ENCODE measurements at regions not wholly inside any gene's neighbourhood (a gene's known extent, or its start where the extent isn't known, plus 50 kb on each side); places are given as distances from the start of the nearest gene placed in this dataset.

- TF ChIP-seq POLR2A (IDR thresholded peaks at IDR 0.05) (no peak), EP300 (IDR thresholded peaks at IDR 0.05; ENCODE audit: low read depth) (no peak)
- TF ChIP-seq, protein P1, sequence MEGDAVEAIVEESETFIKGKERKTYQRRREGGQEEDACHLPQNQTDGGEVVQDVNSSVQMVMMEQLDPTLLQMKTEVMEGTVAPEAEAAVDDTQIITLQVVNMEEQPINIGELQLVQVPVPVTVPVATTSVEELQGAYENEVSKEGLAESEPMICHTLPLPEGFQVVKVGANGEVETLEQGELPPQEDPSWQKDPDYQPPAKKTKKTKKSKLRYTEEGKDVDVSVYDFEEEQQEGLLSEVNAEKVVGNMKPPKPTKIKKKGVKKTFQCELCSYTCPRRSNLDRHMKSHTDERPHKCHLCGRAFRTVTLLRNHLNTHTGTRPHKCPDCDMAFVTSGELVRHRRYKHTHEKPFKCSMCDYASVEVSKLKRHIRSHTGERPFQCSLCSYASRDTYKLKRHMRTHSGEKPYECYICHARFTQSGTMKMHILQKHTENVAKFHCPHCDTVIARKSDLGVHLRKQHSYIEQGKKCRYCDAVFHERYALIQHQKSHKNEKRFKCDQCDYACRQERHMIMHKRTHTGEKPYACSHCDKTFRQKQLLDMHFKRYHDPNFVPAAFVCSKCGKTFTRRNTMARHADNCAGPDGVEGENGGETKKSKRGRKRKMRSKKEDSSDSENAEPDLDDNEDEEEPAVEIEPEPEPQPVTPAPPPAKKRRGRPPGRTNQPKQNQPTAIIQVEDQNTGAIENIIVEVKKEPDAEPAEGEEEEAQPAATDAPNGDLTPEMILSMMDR (IDR thresholded peaks at IDR 0.05): no peak
Observed at GRCh38 chr14:84074626-84075025, 1455.3 kb upstream of the FLRT2 start.

Data from transverse colon (tissue), 3 donors.